Ramos (cell line): ENCODE measurements at regions not wholly inside any gene's neighbourhood (a gene's known extent, or its start where the extent isn't known, plus 50 kb on each side); places are given as distances from the start of the nearest gene placed in this dataset.
"Not testable (repeated sequence)": the region's sequence is repeated elsewhere in the genome, so short reads cannot be mapped to it uniquely, and the experiment has no call there.

Experiments used
- in situ Hi-C: fragments of 300-500 bp; cut with MboI; formaldehyde crosslinking; loops from one replicate; pipeline ENCODE4 v1.14.3; 2022; ENCODE audit warnings: low sequenced_read_pairs; ENCODE audit not compliant: unreplicated experiment

GRCh38 chr6:112401083-112401482, 54.0 kb downstream of the RFPL4B start:
- in situ Hi-C loops: no loop called here

DNA sequence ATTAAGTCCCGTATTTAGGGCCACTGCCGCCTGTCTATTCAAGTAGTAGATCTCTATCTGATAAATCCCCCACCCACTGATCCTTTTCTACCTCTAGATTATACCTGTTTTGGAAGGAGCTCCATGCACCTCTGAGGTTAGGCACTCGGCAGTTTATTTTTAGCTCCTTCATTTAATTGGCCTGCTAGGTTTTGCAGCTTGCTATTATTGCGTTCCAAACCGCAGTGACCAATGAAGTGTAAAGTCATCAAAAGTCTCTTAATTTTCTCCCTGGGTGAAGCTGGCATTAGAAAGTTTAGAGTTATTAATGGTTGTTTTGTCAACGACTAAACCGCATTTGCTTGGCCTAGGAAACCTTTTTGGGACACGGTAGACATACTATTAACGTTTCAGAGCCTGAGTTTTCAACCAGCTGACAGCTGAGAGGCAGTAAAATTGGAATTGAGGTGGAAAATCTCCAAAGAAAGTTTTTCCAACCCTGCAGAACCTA, 60.0 kb downstream of the RFPL4B start:
- in situ Hi-C loops: no loop called here

- in situ Hi-C loops: no loop called here
These were observed 61.4 kb downstream of the RFPL4B start for GRCh38 chr6:112408522-112408921.

GRCh38 chr6:112409311-112409710, 62.2 kb downstream of the RFPL4B start:
- in situ Hi-C loops: no loop called here

GRCh38 chr6:112413780-112414179, 66.7 kb downstream of the RFPL4B start:
- in situ Hi-C loops: no loop called here

DNA sequence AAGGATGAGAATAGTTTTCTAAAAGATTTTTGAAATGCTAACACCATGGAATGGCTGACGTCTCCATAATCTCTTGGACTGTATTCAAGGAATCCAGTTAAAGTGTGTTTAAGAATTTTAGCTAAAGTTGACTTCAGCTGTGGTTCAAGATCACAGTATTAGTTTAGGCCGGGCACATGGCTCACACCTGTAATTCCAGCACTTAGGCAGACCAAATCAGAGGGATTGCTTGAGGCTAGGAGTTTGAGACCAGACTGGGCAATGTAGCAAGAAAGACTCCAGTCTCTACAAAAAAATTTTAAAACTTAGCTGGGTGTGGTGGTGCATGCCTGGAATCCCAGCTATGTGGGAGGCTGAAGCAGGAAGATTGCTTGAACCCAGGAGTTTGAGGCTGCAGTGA, 68.2 kb downstream of the RFPL4B start:
- in situ Hi-C loops: no loop called here

DNA sequence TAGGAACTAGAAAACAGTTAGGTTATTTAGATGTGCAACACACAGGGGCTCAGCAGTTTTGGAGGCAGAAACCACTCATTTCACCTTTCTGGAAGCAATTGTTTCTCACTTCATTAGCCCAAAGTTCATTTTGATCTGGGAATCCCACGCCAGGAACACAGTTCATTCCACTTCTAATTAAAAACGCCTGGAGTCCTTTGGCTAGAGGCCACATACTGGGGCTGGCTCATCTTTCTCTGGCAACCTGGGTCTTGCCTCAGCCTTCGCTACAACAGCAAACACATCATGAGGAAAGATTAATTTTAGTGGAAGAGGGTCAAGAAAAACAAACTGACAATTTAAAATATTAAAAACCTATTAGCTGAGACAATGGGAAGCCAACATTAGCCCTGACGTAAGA, 69.7 kb downstream of the RFPL4B start:
- in situ Hi-C loops: no loop called here

- in situ Hi-C loops: not testable (repeated sequence)
These were observed 79.9 kb downstream of the RFPL4B start for GRCh38 chr6:112427011-112427410.

DNA sequence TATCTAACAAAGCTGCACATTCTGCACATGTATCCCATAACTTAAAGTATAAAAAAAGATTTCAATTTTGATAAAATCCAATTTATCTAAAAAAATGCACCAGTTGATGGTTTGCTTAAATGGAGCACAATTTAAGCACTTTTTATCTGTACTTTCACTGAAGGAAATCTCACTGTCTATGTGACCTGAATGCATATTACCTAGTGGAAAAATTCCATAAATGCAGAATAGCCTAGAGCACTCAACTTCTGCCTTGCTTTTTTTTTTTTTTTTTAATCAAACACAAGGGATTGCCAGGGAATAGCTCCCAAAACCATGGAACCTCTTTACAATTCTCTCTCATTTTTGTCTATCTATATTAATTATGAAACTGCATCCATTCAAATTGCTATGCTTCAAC, 80.4 kb downstream of the RFPL4B start:
- in situ Hi-C loops: no loop called here

- in situ Hi-C loops: no loop called here
These were observed 81.3 kb downstream of the RFPL4B start for GRCh38 chr6:112428477-112428876.

DNA sequence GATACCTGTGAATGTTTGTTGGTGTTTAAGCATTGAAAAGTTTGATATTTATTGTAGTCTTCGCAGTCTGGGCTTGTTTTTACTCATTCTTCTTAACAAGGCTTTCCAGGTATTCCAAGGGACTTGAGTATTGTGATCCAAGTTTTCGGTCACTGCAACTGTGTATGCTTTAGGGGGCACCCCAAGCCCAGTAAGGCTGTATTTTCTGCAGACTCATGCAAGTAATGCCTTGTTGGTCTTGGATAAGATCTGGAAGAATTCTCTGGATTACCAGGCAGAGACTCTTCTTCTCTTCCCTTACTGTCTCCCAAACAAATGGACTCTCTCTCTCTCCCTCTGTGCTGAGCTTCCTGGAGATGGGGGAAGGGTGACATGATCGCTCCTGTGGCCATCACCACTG, 82.1 kb downstream of the RFPL4B start:
- in situ Hi-C loops: no loop called here

GRCh38 chr6:112431803-112432202, 84.7 kb downstream of the RFPL4B start:
- in situ Hi-C loops: no loop called here

DNA sequence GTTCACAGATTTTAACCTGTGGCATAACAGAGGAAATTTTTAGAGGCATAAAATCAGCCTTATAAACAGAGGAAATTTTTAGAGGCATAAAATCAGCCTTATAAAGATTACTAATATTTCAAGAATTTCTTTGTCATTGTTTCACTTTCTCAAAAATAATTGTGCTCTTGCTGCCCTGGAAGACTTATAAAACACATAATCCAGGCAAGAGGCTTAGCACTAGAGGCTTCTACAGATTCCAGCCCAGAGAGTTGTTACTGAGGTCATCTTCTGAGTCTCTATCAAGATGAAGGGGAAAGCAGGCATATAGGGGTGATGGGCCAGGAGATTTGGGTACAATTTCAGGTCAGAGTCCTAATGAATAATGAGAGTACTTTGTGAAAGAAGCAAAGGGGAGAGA, 85.7 kb downstream of the RFPL4B start:
- in situ Hi-C loops: no loop called here

DNA sequence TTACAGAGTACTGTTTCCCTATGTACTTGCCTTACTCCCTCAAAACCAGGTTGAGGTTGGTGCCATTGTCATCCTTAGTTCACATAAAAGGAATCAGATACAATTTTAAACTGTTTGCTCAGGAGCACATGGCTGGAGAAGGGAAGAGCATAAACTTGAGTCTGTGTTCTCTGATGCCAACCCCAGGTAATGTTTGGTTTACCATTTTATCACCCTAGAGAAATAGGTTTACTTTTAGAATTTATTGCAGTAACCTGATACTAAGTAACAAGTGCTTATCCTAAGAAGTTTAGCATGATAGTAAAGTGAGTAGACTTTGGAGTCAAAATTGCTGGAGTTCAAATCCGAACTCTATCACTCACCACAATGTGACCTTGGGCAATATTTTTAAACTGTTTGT, 86.3 kb downstream of the RFPL4B start:
- in situ Hi-C loops: no loop called here

DNA sequence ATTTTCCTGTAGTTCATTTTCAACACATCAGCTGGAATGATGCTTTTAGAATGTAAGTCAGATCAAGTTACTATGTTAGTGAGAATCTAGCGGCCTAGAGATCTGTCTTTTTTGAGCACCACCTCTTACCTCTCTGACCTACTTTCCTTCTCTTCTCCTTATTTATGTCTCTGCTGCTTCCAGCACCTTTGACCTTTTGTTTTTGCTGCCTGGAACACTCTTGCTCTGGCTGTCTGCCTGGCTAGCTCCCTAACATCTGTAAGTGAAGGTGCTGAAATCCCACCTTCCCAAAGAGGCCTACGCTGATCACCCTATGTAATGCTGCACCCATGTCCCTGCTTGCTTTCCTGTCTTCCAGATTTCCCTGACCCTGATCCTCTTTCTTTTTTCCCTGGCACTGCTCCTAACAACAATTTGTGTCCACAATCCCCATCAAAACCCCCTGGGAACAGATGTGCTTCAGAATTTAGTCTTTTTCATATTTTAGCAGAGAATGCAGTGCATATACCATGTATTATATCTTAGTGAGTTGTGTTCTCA, 87.8 kb downstream of the RFPL4B start:
- in situ Hi-C loops: no loop called here

DNA sequence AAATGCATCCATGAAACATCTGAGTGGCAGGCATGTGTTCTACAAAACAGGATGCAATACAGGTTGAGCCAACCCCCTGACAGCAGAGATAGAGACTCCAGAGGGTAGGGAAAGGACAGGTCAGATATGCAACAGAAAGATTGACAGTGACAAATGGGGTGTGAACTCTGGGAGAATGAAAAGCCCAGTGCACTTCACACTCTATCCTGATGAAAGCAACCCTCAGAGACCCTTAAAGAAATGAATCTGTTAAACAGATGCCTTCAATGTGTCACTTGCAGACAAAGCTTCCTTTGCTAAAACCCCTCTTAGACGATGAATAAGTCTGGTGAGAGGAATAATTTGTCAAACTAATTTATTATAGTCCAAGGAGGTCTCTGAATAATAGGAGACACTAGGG, 89.9 kb downstream of the RFPL4B start:
- in situ Hi-C loops: no loop called here

DNA sequence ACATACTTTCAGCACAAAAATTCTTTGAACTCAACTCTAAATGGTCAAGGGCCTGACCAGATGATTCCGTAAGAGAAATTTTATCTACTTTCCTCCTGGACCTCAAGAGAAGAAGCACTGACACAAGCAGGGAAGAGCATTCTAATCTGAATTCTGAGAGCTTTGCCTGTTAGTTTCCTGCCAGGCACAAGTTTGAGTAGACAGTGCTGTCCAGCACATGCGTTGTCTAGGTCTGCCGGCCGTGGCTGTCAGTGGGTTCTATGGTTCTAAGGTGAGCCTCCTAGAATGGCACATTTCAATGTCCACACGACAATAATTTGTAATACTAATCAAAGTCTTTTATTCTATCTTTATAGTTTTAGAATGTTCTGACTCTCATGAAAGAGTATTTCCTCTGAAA, 91.9 kb downstream of the RFPL4B start:
- in situ Hi-C loops: no loop called here

DNA sequence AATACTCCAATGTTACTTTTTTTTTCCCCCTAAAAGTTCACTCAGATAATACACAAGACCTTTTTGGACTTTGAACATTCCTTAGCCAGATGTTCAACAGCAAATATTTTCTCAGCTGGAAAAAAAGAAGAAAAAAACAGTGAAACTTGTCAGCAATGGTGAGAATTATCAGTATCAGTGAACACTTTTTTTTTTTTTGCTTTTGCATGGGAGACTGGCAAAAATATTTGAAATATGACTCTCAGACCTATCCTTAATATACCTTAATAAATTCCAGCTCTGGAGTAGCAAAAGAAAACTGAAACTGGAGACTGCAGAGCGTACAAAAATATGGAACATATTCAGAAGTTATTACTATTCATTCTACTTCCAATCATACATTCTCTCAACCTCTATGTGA, 92.3 kb downstream of the RFPL4B start:
- in situ Hi-C loops: no loop called here

DNA sequence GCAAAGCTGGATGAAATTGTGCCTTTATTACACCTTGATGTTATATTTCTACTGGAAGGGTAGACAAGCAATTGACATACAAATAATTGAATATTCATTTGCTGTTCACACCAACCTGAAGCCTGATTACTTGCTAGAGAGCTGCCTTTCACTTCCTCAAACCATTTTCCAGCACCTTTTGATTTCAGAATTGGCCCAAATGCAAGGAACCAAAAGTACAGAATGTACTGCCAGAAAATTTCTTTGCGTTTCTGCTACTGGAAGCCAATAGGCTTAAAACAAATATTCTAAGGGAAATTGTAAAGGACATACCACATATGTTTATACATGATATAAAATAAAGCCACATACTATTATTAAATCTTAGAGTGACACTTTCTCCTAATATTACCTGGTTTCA, 94.5 kb downstream of the RFPL4B start:
- in situ Hi-C loops: no loop called here

DNA sequence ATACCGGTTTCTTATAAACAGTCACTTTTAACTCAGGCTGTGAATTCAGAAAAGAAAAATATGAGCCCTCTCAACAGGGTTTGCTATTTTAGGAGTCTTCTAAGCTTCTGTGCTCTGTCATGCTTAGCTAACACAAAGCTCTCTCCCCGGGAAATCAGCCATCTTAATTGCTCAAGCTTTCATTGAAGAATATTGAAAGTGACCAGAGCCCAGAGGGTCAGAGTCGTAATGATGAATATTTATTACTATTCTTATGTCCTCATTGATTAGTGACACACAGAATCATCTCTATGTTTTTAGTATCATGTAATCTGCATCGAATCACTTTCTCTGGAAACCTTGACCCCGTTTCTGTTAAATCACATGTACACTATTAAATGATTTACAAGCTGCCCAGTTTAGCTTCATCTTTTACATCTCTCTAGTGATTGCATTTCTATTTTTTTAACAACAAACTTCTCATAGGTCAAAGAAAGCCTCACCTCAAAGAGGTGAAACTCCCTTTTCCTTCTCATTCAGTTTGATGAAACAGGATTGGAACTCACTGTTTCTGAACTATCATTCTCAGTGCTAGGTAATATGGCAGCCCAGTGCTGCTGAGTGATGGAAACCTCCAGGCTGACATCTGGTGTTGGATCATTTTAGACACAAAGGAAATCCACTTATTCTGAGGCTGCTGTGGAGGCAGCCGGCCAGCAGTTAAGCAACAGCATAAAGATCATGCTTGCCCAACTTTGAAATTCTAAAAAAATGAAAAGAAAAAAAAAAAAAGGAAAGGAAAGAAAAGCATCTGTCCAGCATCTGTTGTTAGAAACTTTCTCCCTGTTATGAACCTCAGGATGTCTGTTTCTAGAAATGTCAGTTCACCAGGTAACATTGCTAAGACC, 96.3 kb downstream of the RFPL4B start:
- in situ Hi-C loops: no loop called here

GRCh38 chr6:112448786-112449185, 101.7 kb downstream of the RFPL4B start:
- in situ Hi-C loops: not testable (repeated sequence)

- in situ Hi-C loops: no loop called here
These were observed 103.5 kb downstream of the RFPL4B start for GRCh38 chr6:112450663-112451062.
